T-helper 2 cell treated with Interferon-gamma antibody and Interleukin-4, amounts not matched to agents 100 ng/mL and 5 ng/mL, for 36 hours (primary cell): ENCODE measurements at regions not wholly inside any gene's neighbourhood (a gene's known extent, or its start where the extent isn't known, plus 50 kb on each side); places are given as distances from the start of the nearest gene placed in this dataset.

Experiments used
- intact Hi-C: fragments of 100-400 bp; cut with micrococcal nuclease; formaldehyde crosslinking; loops from one replicate; pipeline ENCODE4 v1.15.1; 2023

GRCh38 chr9:4435197-4435596 is 55.1 kb upstream of the SLC1A1 start:
- intact Hi-C loops = no loop called here

- intact Hi-C loops = no loop called here
These were observed 56.9 kb upstream of the SLC1A1 start for GRCh38 chr9:4433379-4433778.

- intact Hi-C loops = no loop called here
These were observed 59.6 kb upstream of the SLC1A1 start for GRCh38 chr9:4430432-4431261.

DNA sequence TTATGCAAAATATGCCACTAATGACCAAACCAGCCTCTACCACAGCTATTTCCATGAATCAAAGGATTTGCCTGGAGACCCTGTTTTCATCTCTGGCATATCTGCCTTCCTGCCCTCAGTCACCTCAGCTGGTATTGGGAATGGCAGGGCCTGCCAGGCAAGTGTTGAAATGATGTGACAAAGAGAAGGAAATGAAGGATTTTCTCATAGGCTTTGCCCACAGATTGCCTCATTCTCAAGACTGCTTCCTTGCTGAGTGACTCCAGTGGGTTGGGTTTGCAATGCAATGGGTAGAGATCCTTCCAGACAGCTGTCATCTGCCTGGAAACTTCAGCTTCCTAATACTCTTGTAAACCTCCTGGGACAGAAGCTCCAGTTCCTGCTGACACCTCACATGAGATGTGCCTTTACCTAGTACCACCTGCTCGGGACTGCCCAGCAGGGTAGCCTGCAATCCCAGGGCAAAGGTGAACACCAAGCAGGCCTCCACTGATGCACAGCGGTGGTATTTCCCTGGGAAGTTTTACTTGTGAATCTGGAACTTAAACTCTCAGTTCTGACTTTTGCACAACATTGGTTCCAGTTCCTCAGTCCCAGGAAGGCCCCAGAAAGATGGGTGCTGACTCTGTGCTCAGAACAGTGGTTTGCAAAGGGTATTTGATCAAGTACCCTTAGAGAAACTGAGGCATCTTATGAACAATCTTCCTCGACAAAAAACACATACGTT is 64.8 kb upstream of the SLC1A1 start:
- intact Hi-C loops = no loop called here

DNA sequence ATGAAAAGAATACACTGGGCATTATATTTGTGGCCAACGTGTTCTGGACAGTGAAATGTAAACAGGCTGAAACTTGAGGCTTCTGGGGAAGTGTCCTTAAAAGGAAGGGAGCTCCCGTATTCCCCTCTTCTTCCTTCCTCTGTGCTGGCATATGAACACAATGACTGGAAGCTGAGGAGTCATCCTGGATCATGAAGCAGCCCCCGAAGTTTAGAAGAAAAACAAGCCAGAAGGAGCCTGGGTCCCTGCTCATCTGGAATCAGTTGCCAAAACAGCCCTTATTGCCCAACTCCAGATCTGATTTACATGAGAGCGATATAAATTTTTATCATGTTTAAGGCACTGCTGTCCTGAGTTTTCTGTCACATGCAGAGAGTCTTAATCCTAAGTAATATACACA is 65.4 kb upstream of the SLC1A1 start:
- intact Hi-C loops = no loop called here

DNA sequence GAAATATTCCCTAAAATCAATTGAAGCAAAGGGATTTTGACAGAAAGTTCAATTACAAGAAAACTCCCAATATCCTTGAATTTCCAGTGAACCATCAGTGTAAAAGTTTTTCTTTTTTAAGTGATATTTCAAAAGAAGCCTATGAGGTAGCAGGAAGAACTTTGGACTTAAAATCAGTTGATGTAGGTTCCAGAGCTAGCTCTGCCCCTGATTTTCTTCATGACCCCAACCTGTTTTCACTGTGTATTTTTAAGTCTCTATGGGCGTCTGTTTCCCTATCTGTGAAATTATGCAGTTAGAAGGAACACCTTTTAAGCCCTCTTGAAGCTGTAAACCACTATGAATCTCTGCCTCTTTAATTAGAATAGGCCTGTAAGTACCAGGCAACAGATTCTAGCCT is 66.2 kb upstream of the SLC1A1 start:
- intact Hi-C loops = no loop called here

- intact Hi-C loops = no loop called here
These were observed 67.1 kb upstream of the SLC1A1 start for GRCh38 chr9:4423207-4423610.

- intact Hi-C loops = no loop called here
These were observed 67.8 kb upstream of the SLC1A1 start for GRCh38 chr9:4422495-4422894.

- intact Hi-C loops = no loop called here
These were observed 68.4 kb upstream of the SLC1A1 start for GRCh38 chr9:4421847-4422246.

GRCh38 chr9:4420351-4420750 is 69.9 kb upstream of the SLC1A1 start:
- intact Hi-C loops = no loop called here

- intact Hi-C loops = no loop called here
These were observed 72.5 kb upstream of the SLC1A1 start for GRCh38 chr9:4417578-4418325.

GRCh38 chr9:4416467-4416866 is 73.8 kb upstream of the SLC1A1 start:
- intact Hi-C loops = no loop called here

DNA sequence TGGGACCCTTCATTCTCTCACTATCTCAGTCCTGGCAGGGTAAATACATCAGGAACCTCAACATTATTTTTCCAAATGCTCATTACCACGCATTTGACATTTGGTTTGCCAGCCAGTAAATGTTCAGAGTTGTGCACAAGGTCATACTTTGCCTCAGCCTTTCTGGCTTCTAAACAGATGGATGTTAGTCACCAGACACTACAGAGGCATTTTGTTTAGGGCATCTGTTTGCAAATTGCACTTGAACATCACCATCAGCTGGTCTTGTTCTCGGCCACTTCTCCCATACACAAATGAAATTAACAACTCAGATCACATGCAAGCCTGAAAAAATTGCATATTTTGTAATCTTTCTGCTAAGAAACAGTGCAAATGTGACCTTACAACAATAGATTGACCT is 75.0 kb upstream of the SLC1A1 start:
- intact Hi-C loops = no loop called here

DNA sequence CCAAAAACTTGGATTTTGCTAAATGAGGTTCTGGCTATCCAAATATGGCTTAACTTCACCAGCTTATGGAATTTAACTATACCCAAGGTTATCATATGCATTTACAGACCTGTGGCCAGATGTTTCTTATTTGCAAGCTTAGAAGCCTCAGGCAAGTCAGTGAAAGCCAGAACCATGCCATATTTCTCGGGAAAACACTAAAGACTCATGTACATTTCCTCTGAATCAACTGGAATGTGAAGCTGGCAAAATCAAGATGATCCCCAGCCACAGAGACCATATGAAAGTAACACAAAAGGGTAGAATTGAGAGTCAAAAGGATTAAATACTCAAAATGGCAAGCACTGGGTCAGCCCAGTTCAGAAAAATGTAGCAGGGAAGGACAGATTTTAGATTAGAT is 76.4 kb upstream of the SLC1A1 start:
- intact Hi-C loops = no loop called here

DNA sequence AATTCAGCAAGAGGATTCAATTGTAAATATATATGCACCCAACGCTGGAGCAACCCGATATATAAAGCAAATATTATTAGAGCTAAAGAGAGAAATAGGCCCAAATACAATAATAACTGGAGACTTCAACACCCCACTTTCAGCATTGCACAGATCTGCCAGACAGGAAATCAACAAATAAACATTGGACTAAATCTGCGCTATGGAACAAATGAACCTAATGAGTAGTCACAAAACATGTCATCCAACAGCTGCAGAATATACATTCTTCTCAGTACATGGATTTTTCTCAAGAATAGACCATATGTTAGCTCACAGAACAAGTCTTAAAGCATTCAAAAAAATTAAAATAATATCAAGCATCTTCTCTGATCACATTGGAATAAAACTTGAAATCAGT is 86.1 kb upstream of the SLC1A1 start:
- intact Hi-C loops = no loop called here

- intact Hi-C loops = no loop called here
These were observed 87.8 kb upstream of the SLC1A1 start for GRCh38 chr9:4402501-4402900.

DNA sequence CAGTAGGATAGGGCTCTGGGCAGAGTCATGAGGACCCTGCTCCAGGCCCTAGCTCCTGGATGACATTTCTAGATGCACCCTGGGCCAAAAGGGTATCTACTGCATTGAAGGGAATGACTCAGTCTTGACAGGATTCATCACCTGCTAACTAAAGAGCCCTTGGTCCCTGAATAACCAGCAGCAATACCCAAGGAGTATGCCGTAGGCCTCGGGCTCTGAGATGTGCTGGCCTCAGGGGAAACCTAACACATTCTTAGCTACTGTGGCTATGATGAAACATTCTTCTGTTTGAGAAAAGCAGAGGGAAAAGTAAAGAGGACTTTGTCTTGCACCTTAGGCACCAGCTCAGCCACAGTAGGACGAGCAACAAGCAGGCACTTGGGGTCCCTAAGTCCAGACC is 89.5 kb upstream of the SLC1A1 start:
- intact Hi-C loops = no loop called here

DNA sequence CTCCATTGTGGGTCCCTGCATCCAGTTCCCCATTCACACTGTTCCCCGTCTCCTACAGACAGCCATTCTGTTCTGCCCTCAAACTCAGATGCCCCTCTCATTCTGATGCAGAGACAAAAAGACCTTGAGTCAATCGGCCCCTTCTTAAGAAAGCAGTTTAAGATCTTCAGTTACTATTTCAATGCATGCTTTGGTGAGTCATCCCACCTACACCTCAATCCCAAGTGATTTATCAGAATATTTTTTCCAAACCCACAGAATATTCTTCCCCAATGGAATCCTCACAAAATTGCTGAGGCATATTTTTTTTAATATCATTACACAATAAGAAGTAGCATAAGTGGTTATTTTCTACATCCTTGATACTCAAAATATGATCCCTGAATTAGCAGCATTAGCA is 92.4 kb upstream of the SLC1A1 start:
- intact Hi-C loops = no loop called here

DNA sequence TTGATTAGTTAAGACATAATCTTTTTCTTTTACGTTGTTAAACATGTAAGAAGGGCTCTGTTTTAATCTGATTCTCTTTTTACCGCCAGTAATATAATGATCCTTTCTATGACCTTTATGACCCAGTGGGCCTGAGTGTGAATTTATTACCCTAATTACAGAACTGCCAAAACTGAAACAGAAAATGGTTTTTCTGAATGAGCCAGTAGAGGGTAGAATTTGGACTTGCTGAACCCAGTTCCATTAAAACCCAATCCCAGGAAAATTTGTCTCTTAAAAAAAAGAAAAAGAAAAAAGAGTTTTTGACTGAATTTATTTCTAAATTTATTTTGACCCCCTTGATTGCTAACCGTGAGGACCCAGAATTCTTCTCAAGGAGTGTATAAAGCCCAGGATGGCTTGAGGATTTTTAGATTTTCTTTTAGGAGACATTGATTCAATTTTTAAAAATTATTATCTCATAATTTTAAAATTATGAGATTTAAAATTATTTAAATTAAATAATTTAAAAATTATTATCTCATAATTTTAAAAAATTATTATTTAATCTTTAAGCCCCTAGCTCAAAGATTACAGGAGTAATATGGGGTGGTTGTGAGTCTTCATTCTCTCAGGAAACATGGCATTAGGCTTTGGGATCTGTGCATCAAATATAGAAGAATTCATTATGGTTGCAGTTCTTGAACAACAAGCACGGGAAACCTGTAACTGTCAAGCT is 94.1 kb upstream of the GLIS3 start:
- intact Hi-C loops = no loop called here

- intact Hi-C loops = no loop called here
These were observed 89.9 kb upstream of the GLIS3 start for GRCh38 chr9:4389755-4390154.

DNA sequence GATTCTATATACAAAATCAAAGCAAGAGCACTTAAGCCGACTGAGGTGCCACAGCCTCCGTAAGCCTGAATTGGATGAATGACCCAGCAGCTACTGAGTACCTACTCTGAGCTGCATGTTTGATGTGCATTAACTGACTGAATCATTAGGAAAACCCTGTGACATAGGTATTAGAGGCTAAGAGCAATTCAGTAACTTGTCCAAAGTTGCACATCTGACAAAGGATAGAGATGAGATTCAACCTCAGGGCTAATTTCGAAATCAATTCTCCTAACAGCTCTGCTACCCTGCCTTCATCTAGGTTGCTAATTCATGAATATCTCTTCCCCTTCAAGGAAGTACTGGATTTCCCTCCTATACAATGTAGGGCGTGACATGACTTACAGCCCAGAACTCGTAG is 89.1 kb upstream of the GLIS3 start:
- intact Hi-C loops = no loop called here

GRCh38 chr9:4386819-4387218 is 87.0 kb upstream of the GLIS3 start:
- intact Hi-C loops = loop anchor here (2.0 kb wide), 1 partner anchor 254 kb away; no protein-coding TSS in a partner anchor
